ENCODE measurements at regions not wholly inside any gene's neighbourhood (a gene's known extent, or its start where the extent isn't known, plus 50 kb on each side); places are given as distances from the start of the nearest gene placed in this dataset.
"Not testable (repeated sequence)": the region's sequence is repeated elsewhere in the genome, so short reads cannot be mapped to it uniquely, and the experiment has no call there.

GRCh38 chr5:32916648-32917047, 205.5 kb downstream of the NPR3 start:
- Histone ChIP-seq H3K36me3 (ENCODE audit: control insufficient read depth, insufficient read depth, low read length) (no peaks in the 10 kb centered on the region), H3K4me3 (replicated peaks; ENCODE audit: low read depth, low read length) (no peak overlapping the region), H3K27me3 (replicated peaks; ENCODE audit: control insufficient read depth, insufficient read depth, low read length) (no peaks in the 10 kb centered on the region)
- TF ChIP-seq, protein P1, sequence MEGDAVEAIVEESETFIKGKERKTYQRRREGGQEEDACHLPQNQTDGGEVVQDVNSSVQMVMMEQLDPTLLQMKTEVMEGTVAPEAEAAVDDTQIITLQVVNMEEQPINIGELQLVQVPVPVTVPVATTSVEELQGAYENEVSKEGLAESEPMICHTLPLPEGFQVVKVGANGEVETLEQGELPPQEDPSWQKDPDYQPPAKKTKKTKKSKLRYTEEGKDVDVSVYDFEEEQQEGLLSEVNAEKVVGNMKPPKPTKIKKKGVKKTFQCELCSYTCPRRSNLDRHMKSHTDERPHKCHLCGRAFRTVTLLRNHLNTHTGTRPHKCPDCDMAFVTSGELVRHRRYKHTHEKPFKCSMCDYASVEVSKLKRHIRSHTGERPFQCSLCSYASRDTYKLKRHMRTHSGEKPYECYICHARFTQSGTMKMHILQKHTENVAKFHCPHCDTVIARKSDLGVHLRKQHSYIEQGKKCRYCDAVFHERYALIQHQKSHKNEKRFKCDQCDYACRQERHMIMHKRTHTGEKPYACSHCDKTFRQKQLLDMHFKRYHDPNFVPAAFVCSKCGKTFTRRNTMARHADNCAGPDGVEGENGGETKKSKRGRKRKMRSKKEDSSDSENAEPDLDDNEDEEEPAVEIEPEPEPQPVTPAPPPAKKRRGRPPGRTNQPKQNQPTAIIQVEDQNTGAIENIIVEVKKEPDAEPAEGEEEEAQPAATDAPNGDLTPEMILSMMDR (IDR thresholded peaks at IDR 0.05; ENCODE audit: insufficient read depth, low read length, poor library complexity, severe bottlenecking) = peak; percentile 34
- no peak for DNase-seq (ENCODE audit: extremely low read depth, insufficient read length)

- H3K36me3 ChIP-seq (ENCODE audit: control insufficient read depth, insufficient read depth, low read length) = no peaks in the 10 kb centered on the region
- no peaks in the 10 kb centered on the region for H3K27me3 ChIP-seq (replicated peaks; ENCODE audit: control insufficient read depth, insufficient read depth, low read length)
- DNase-seq (ENCODE audit: extremely low read depth, insufficient read length) = no peak
- TF ChIP-seq, protein P1 (IDR thresholded peaks at IDR 0.05; ENCODE audit: insufficient read depth, low read length, poor library complexity, severe bottlenecking) = no peak
- H3K4me3 ChIP-seq (replicated peaks; ENCODE audit: low read depth, low read length) = no peak overlapping the region
These were observed 217.6 kb downstream of the NPR3 start for GRCh38 chr5:32928761-32929160.

- H3K36me3 ChIP-seq (ENCODE audit: control insufficient read depth, insufficient read depth, low read length); H3K27me3 ChIP-seq (replicated peaks; ENCODE audit: control insufficient read depth, insufficient read depth, low read length); DNase-seq (ENCODE audit: extremely low read depth, insufficient read length); H3K4me3 ChIP-seq (replicated peaks; ENCODE audit: low read depth, low read length): not testable (repeated sequence)
These were observed 220.3 kb downstream of the NPR3 start for GRCh38 chr5:32931438-32931837.

- DNase-seq (ENCODE audit: extremely low read depth, insufficient read length) = no peak
- TF ChIP-seq, protein P1 (IDR thresholded peaks at IDR 0.05; ENCODE audit: insufficient read depth, low read length, poor library complexity, severe bottlenecking) = no peak
- Histone ChIP-seq H3K4me3 (replicated peaks; ENCODE audit: low read depth, low read length) (no peak overlapping the region), H3K36me3 (ENCODE audit: control insufficient read depth, insufficient read depth, low read length) (no peaks in the 10 kb centered on the region), H3K27me3 (replicated peaks; ENCODE audit: control insufficient read depth, insufficient read depth, low read length) (no peaks in the 10 kb centered on the region)
These were observed 221.3 kb downstream of the NPR3 start for GRCh38 chr5:32932241-32932935.

DNA sequence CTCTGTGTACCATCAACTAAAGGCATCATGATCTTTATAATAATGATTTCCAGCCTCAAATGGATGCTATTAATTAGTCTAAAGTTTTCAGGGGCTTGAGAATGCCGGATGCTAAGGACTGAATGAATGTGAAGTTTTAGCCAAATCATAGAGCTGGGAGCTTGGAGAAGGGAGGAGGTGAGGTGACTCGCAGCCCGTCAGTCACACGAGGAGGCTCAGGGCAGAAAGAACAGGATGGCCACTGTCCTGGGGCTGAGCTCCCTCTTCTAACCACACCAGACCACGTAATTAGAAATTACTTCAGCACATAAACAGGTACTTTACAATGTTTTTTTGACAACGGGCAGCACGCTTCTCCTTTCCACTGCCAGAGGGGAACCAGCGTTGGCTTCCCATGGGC, 222.6 kb downstream of the NPR3 start:
- DNase-seq (ENCODE audit: extremely low read depth, insufficient read length) = no peak
- H3K27me3 ChIP-seq (replicated peaks; ENCODE audit: control insufficient read depth, insufficient read depth, low read length) = no peaks in the 10 kb centered on the region
- TF ChIP-seq, protein P1 (IDR thresholded peaks at IDR 0.05; ENCODE audit: insufficient read depth, low read length, poor library complexity, severe bottlenecking) = no peak
- no peak overlapping the region for H3K4me3 ChIP-seq (replicated peaks; ENCODE audit: low read depth, low read length)
- H3K36me3 ChIP-seq (ENCODE audit: control insufficient read depth, insufficient read depth, low read length) = no peaks in the 10 kb centered on the region

- TF ChIP-seq, protein P1 (IDR thresholded peaks at IDR 0.05; ENCODE audit: insufficient read depth, low read length, poor library complexity, severe bottlenecking) = no peak
- no peak overlapping the region for H3K4me3 ChIP-seq (replicated peaks; ENCODE audit: low read depth, low read length)
- DNase-seq (ENCODE audit: extremely low read depth, insufficient read length) = no peak
- no peaks in the 10 kb centered on the region for H3K36me3 ChIP-seq (ENCODE audit: control insufficient read depth, insufficient read depth, low read length)
- H3K27me3 ChIP-seq (replicated peaks; ENCODE audit: control insufficient read depth, insufficient read depth, low read length) = no peaks in the 10 kb centered on the region
These were observed 223.4 kb downstream of the NPR3 start for GRCh38 chr5:32934529-32934928.

All from GM06990 (cell line).